ENCODE measurements at regions not wholly inside any gene's neighbourhood (a gene's known extent, or its start where the extent isn't known, plus 50 kb on each side); places are given as distances from the start of the nearest gene placed in this dataset.
"Not testable (repeated sequence)": the region's sequence is repeated elsewhere in the genome, so short reads cannot be mapped to it uniquely, and the experiment has no call there.

DNA sequence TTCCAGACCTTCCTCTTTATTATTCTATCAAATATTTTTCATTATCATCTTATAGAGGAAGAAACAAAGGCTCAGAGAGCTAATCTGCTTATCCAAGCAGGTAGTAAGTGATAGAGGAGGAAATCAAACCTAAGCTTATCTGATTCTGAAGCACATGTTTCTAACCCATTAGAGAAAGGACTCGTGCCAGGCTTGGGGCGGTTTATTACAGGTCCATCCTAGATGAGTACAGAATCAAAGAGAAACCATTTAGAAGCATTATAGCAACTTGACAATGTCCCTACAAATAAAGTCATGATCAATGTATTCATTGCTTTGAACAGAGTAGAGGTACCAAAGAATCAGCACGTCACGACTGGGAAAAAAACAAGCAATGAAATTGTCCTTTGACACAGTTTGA is 303.0 kb downstream of the CYRIA start:
- DNase-seq (ENCODE audit: low read depth), result no peak

DNA sequence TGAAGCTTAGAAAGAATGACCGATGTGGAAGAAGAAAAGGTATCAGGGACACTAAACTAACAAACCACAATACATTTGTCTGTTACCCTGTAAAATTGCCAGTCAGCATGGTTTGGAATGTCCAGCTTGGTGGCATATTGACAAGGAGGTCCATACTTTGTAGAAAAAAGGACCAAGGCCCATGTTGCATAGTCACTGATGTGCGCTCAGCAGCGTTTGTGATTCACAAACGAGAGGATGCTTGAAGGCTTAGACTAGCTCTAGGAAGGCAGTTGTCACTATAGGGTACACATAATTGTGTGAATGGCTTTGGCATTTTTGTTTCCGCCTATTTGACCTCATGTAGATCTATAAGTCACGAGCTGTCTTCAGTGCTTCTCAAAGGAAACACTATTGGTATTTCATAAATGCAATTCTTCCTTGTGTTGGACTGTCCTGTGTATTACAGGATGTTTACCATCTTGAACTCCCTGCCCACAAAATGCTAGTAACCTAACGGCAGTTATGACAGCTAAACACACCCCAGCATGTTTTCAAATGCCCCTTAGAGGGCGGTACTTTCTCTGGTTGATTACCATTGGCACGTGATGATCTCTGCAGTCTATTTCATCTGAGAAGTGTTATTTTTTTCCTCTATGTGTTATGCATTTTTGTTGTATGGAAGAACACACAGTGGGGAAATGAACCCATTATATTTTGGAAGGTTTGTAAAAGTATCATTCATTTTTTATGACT is 304.2 kb downstream of the CYRIA start:
- no peak for DNase-seq (ENCODE audit: low read depth)

DNA sequence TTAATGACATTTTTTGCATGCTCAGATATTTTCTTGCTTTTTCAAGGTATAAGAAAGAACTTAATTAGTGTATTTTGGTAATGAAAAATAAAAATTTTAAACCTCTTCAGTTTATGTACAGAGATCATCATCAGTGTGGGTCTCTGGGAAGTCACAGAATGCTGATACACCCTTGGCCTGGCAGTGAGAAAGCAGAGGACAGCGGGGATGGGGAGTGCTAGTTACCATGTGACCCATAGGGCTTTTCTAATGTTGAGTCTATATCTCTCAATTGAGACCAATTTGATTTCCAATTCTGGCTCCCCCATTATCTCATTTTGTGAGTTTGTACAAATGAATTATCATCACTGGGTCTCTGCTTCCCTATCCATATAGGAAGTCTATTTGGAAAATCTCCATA is 305.7 kb downstream of the CYRIA start:
- no peak for DNase-seq (ENCODE audit: low read depth)

DNA sequence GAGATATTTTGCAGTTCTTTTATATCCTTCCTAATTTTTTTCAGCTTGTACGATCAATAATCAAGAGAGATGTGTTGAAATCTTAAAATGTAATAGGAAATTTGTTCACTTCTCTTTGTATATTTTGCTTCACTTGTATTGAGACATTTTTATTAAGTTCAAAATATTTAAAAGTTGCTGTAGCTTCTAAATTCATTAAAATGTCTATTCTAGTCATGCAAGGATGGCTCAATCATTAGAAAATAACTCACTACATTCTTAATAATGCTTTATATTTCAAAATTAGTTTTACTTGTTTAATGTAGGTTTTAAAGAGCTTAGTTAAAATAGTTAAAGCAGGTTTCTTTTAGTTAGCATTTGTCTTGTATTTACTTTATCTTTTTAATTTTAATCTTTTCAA is 308.4 kb downstream of the CYRIA start:
- no peak for DNase-seq (ENCODE audit: low read depth)

DNA sequence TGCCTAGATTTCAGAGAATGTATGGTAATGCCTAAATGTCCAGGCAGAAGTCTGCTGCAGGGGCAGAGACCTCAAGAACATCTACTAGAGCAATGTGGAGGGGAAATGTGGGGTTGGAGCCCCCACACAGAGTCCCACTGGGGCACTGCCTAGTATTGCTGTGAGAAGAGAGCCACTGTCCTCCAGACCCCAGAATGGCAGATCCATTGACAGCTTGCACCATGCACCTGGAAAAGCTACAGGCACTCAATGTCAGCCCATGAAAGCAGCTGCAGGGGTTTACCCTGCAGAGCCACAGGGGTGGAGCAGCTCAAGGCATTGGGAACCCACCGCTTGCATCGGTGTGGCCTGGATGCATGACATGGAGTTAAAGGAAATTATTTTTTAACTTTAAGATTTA is 314.1 kb downstream of the CYRIA start:
- no peak for DNase-seq (ENCODE audit: low read depth)

DNA sequence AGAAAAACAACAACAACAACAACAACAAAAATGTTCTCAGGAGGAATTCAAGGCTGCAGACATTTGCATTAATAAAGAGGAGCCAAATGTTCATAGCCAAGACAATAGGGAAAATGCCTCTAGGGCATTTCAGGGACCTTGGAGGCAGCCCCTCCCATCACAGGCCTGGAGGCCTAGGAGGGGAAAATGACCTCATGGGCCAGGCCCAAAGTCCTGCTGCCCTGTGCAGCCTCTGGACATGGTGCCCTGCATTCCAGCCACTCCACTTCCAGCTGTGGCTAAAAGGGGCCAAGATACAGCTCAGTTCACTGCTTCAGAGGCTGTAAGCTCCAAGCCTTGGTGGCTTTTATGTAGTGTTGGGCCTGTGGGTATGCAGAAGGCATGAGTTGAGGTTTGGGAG is 314.5 kb downstream of the CYRIA start:
- DNase-seq (ENCODE audit: low read depth), result no peak

DNA sequence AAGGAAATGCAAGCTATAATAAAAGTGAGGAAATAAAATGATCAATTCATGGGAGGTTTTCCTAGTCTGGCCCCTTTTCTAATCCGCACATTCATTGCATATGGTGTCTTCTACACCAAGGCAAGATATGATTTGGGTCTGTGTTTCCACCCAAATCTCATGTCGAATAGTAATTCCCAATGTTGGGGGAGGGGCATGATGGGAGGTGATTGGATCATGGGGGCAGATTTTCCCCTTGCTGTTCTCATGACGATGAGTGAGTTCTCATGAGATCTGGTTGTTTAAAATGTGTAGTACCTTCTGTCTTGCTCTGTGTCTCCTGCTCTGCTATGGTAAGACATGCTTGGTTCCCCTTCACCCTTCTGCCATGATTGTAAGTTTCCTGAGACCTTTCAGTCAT is 315.4 kb downstream of the CYRIA start:
- DNase-seq (ENCODE audit: low read depth), result no peak

DNA sequence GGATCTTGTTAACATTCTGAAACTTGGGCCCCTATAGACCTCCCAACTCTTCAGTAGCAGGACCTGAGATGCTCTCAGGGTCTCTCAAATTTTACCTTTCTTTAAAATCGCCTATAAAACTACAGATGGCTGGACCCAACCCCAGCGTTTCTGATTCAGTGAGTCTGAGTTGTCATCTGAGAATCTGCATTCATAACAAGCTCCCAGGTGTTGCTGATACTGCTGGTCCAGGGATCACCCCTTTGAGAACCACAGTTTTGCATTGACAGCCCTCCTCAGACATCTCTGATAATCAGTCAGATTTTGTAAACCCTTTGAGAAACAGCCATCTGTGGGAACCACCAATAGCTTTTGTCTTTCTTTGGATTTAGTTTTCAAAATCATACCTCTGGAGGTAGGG is 315.8 kb downstream of the CYRIA start:
- no peak for DNase-seq (ENCODE audit: low read depth)

DNA sequence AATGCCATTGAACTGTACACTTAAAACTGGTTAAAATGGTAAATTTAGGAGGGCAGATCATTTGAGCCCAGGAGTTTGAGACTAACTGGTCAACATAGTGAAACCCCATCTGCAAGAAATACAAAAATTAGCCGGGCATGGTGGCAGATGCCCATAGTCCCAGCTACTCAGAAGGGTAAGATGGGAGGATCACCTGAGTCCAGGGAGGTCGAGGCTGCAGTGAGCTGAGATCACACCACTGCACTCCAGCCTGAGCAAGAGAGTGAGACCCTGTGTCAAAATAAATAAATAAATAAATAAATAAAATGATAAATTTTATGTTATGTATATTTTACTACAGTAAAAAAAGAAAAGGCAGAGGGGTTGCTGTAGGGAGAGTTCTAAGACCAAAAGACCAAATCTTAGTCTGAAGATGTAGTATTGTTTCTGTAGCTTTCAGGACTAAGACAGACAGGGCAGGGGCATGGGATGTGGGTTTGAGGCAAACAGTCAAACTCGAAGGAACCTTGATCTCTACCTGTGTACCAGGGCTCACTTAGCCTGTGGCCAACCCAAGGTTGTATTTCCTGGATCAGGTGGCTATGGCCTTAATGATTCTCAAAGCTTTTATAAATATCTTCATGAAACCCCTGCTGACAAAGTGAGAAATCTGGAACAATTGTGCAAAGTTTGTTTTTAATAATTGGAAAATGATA is 316.7 kb downstream of the CYRIA start:
- DNase-seq (ENCODE audit: low read depth), result no peak

DNA sequence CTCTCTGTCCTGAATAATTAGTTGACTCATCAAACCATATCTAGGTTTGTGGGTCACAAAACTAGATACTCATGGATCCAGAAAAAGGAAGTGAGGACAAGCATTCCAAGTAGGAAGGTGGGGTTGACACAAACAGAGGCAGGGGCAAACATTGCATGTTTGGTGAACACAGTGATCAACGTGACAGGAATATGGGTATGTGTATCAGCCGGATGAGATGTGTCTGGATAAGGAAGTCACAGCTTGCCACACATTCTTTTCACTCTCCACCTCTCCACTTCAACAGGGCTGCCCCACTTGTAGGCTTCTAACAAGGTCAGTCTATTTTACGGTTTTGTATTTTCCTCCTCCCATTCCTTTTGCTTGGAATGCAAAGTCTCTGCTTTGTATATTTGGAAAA is 319.0 kb downstream of the CYRIA start:
- no peak for DNase-seq (ENCODE audit: low read depth)

DNA sequence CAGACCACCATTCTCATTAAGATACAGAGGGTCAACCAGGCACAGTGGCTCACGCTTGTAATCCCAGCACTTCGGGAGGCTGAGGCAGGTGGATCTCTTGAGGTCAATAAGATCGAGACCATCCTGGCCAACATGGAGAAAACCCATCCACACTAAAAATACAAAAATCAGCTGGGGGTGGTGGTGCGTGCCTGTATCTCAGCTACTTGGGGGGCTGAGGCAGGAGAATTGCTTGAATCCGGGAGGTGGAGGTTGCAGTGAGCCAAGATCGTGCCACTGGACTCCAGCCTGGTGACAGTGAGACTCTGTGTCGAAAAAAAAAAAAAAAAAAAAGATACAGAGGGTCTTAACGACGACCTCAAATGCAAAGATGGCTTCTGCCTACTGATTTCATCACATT is 320.4 kb downstream of the CYRIA start:
- not testable (repeated sequence) for DNase-seq (ENCODE audit: low read depth)

DNA sequence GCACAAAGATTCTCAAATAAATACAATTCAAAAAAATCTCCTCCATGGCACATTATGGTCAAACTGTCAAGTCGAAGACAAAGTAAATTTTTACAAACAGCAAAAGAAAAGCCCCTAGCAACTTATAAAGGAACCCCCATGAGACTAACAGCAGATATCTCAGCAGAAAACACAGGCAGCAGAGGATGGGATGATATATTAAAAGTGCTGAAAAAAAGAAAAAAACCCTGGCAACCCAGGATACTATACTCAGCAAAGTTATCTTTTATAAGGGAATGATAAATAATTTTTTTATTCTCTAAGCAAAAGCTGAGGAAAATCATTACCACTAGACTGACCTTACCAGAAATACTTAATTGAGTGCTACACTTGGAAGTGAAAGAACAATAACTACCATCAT is 326.4 kb downstream of the CYRIA start:
- no peak for DNase-seq (ENCODE audit: low read depth)

DNA sequence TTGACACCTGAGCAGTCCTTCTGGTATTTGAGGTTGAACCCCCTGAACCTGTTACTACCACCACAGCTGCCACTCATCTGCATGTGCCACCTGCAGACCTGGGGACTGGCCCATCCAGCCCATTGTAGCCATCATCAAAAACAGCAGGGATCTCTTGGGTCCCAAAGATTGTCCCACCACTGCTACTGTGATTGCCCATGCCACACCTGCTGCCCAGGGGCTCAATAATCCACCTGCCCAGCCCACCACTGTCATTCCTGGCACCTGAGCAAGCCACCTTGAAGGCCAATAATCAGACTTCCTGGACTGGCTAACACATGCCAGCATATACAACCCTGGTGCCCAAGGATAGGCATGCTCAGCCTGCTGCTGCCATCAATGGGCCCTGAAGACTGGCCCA is 327.6 kb downstream of the CYRIA start:
- DNase-seq (ENCODE audit: low read depth), result no peak

DNA sequence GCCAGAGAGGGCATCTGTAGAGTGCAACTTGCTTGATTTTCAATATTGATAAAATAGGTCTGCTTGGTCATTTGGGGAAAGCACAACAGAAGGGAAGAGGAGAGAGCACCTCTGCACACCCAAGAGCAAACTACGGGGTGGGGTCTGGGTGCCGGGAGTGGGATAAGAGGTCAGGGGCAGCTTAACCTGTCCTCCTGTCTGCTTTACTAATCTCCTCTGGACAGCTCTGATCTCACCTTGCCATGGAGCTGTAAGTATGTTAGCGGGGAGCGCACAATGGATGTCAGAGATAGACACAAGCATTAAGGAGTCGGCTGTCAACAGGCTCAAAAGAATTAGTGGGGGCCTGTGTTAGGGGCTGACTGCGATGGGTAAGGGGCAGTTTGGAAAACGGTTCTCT is 328.7 kb downstream of the CYRIA start:
- DNase-seq (ENCODE audit: low read depth), result no peak

DNA sequence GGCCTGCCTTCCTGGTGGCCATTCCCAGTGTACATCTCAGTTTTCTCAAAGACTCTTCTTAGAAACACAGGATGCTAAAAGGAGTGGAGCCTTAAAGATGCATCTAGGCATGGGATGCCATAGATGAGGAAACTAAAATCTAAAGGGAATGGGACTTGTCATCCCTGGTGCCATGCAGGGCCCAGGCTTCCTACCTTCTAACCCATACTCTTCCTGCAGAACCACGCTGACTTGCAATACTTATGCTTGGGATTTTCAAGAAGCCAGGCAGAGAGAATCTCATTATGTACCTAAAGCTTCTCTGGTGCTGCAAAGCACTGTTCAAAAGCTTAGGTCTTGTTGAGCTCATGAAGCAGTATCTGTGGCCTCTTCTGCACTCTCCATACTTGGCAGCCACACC is 329.1 kb downstream of the CYRIA start:
- no peak for DNase-seq (ENCODE audit: low read depth)

DNA sequence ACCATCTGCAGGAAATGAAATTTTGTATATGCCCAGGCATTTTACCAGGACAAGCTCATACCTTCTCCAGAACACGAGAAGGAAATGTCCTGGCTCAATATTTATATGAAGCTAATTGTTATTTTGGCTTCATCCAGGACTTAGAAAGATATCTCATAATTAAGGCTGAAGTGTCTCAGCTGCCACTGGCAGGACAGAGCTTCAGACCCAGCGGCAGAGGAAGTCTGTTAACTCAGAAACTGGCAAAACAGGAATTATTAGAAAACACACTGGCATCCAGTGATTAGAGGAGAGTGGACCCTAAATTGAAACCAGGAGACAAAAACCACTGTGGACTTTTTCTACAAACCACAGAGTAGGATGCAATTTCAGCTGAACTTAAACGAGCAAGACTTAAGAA is 329.7 kb downstream of the CYRIA start:
- no peak for DNase-seq (ENCODE audit: low read depth)

DNA sequence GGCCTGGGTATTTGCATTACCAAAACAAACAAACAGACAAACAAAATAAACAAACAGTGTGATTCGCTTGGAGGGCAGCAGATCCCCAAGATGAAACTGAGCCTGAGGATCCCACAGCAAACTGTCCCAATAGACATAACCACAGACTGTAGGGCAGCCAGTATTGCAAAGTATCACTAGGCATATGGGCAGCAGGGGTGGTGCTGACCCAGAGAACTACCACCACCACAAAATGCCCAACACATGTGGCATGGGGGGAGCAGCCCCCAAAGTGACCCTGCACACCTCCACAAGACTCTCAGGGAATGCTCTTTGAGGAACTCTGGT is 330.1 kb downstream of the CYRIA start:
- DNase-seq (ENCODE audit: low read depth), result no peak

DNA sequence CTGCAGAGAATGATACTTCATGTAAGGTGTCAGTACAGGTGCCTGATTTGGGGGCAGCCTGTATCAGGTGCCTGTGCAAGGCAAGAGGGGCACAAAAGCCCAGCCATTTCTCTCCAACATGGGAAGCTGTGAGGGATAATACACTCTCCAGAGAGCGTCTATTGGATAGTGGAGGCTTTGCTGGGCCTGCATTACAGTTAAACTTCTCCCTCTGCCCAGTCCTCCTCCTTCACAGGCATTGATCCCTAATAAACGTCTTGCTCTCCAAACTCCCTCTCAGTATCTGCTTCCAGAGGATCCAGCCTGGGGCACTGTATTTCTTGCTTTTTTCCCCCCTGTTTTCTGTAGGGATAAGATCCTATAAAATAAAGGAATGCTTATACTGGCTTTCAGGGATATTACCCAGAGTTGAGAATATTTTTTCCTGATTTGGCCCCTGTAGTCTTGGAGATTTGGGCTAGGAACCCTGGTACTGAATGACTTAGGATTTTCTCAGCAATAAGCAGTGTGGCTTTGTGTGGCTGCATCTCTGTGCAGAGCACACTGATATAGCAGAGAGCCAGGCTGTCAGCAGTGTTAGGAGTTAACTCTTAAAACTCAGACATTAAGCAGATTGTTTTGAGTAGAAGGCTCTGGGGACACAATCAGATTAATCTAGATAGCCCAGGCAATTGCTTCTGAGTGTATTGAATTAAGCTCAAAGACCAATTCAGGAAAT is 330.6 kb downstream of the CYRIA start:
- no peak for DNase-seq (ENCODE audit: low read depth)

DNA sequence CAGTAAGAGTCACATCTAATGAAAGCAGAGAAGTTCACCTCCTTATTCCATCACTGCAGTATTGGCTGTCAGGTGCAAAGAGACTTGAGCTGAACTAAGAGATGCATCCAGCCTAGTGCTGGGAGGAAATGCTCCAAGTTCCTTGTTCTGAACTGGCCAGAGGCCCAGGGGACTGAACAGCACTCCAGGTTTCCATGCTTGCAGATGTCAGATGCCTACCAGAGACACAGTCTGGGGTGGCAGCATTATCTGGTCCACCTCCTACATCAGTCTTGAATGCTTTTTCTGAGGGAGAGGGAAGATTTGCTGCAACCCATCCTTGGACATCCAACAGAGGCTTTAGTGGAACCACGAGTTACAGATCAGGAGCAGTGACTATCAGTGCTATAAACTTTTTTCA is 331.3 kb downstream of the CYRIA start:
- DNase-seq (ENCODE audit: low read depth), result no peak

DNA sequence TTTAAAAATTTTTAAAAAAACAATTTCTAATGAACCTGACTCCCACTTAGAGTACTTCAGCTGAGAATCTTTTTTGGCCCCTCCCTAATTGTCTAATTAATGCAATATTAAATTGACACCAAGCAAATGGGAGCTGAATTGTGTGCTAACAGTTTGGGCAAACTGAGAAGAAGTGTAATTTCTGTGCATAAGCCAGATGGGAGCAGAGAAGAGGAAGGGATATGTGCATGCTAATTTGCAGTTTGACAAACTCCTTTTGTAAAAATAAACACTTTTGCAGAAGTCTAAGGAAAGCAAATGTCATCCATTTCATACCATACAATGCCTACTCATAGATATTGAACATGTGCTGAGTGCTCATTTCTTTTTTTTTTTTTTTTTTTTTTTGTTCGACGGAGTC is 332.0 kb downstream of the CYRIA start:
- DNase-seq (ENCODE audit: low read depth), result no peak

DNA sequence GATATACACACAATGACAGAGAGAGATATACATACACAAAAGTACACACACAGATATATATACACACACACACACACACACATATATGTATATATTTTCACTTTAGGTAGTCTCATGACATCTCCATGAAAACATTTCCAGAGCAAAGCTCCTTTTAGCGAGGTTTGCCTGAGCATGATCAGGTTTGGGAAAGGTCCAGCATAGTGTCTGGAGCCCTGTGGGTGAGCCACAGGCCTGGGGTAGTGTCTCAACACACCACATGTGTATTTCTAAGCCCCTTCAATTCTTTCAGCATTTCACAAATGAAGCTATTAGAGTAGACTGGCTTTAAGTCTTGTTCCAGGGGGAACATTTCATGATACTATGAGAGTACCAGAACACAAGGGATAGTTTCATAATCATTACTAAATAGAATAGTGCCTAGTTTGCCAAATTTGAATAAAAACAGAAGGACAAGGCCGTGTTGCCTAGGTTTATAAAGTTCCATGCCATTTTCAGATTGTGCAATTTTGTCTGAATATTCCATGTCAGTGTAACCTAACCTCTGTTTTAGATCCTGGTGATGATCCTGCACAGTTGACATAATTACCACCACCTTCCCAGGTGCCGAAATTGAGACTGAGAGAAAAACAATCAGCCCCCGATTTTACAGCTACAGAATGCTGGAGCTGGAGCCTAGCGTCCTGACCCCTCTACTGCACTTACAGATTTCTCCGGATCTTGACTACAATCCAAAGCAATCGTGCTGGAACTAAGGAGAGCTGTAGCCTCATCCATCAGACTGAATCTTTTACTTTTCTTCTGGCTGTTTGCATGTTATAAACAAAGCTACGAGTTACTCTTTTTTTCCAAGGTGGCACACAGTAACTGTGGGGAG is 332.7 kb downstream of the CYRIA start:
- no peak for DNase-seq (ENCODE audit: low read depth)

DNA sequence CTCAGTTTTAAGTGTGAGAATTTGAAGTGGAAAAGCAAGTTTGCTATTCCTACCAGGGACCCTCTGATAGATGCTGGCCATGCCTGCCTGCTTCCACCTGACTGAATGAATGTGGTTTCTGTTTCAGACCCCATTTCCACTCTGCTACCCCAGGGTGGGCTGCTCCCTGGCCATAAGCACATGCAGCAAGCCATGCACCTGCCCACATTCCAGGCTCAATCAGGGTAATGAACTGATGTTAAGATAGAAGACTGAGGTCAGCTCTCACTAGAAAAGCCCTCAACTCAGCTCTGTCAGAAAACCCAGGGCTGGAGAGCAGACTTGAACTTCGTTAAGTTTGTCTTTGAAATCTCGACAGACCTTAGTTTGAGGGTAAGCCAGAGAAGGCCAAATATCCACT is 333.9 kb downstream of the CYRIA start:
- DNase-seq (ENCODE audit: low read depth), result no peak

DNA sequence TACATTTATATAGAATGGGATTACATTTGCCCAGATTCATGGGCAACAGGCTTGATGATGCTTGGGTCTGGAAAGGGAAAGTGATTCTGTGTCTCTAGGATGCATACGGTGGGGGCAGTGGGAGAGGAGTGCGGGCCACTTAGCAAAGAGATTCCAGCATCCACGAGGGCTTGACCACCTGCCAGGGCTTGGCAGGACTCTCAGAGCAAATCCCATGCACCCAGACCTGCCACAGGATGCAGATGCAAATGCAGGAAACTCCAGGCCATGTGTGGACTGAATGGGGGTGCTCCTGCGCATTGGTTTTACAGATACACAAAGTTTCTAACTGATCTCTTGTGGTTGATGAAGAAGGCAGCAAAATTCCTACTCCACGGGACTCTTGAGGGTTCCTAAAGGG is 334.7 kb downstream of the CYRIA start:
- no peak for DNase-seq (ENCODE audit: low read depth)
